HG02852 (cell line): ENCODE measurements at regions not wholly inside any gene's neighbourhood (a gene's known extent, or its start where the extent isn't known, plus 50 kb on each side); places are given as distances from the start of the nearest gene placed in this dataset.
"Not testable (repeated sequence)": the region's sequence is repeated elsewhere in the genome, so short reads cannot be mapped to it uniquely, and the experiment has no call there.

Experiments
- ATAC-seq: cut with Tn5 transposase; IDR thresholded peaks from one replicate; pipeline ENCODE4 v1.9.1; 2021; ENCODE audit warnings: mild to moderate bottlenecking, moderate library complexity; ENCODE audit not compliant: unreplicated experiment

- ATAC-seq = no peak
These were observed 735.3 kb upstream of the ZNF608 start for GRCh38 chr5:125481506-125482465.

- no peak for ATAC-seq
These were observed 737.2 kb upstream of the ZNF608 start for GRCh38 chr5:125483609-125484008.

GRCh38 chr5:125484272-125484741 lies 737.9 kb upstream of the ZNF608 start:
- no peak for ATAC-seq

- no peak for ATAC-seq
These were observed 738.6 kb upstream of the ZNF608 start for GRCh38 chr5:125484742-125485641.

- no peak for ATAC-seq
These were observed 739.3 kb upstream of the ZNF608 start for GRCh38 chr5:125485771-125486170.

GRCh38 chr5:125486634-125487033 lies 740.2 kb upstream of the ZNF608 start:
- ATAC-seq = no peak

- no peak for ATAC-seq
These were observed 740.8 kb upstream of the ZNF608 start for GRCh38 chr5:125487231-125487630.

- ATAC-seq = not testable (repeated sequence)
These were observed 741.2 kb upstream of the ZNF608 start for GRCh38 chr5:125487652-125488051.

- no peak for ATAC-seq
These were observed 742.7 kb upstream of the ZNF608 start for GRCh38 chr5:125489146-125489545.

- no peak for ATAC-seq
These were observed 745.6 kb upstream of the ZNF608 start for GRCh38 chr5:125491986-125492492.

- no peak for ATAC-seq
These were observed 746.5 kb upstream of the ZNF608 start for GRCh38 chr5:125492977-125493376.

- ATAC-seq = no peak
These were observed 750.0 kb upstream of the ZNF608 start for GRCh38 chr5:125496393-125496792.

GRCh38 chr5:125497651-125498050 lies 751.2 kb upstream of the ZNF608 start:
- ATAC-seq = no peak

- no peak for ATAC-seq
These were observed 753.3 kb upstream of the ZNF608 start for GRCh38 chr5:125499636-125500332.

GRCh38 chr5:125501396-125501795 lies 755.0 kb upstream of the ZNF608 start:
- ATAC-seq = no peak

- ATAC-seq = no peak
These were observed 757.5 kb upstream of the ZNF608 start for GRCh38 chr5:125503946-125504345.

GRCh38 chr5:125505115-125505514 lies 758.7 kb upstream of the ZNF608 start:
- no peak for ATAC-seq

- ATAC-seq = no peak
These were observed 759.7 kb upstream of the ZNF608 start for GRCh38 chr5:125506124-125506523.

- ATAC-seq = no peak
These were observed 761.8 kb upstream of the ZNF608 start for GRCh38 chr5:125508225-125508624.

GRCh38 chr5:125510651-125511050 lies 764.2 kb upstream of the ZNF608 start:
- ATAC-seq = no peak
